DMS53 treated with DMSO at 0.1 percent for 48 hours (cell line): ENCODE measurements at regions not wholly inside any gene's neighbourhood (a gene's known extent, or its start where the extent isn't known, plus 50 kb on each side); places are given as distances from the start of the nearest gene placed in this dataset.

Experiments
- DNase-seq: peaks from one replicate; lab custom pipeline; 2025; ENCODE audit not compliant: unreplicated experiment; lab: John Stamatoyannopoulos, UW

DNA sequence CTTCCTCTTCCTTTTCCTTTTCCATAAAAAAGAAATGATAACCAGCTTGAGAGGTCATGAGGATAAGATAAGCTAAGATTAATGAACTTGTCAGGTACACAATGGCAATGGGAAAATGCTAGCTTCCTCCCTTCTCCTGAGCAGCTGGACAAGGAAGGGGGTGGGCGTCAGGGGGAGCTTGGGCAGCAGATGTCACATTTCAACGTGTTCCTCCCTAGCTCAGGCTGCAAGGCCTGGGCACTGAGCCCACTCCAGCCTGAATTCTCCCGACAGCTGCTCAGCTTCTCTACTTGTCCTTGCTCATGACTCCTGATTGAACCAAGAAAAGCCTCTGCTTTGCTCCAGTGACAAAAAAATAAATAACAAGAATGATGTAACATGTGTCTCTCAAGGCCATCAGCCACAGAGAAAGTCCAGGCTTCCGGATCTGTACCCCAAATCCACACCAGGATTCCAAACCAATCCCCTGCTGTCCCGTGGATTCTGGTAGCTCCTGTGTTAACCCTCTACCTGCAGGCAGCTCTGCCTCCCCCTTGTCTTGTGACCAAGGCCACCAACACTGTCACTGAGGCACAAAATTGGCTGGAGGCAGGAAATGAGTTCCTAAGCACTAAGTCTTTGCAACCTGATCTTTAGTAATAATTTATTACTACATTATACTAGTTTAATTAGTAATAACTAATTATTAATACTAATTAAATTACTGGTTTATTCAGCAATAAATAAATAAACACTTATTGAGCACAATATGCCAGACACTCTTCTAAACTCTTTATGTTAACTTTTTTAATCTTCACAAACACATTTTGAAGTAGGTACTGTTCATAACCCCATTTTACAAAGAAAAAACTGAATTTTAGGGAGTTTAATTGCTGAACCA is 146.5 kb downstream of the CCDC34 start:
- no peak for DNase-seq

DNA sequence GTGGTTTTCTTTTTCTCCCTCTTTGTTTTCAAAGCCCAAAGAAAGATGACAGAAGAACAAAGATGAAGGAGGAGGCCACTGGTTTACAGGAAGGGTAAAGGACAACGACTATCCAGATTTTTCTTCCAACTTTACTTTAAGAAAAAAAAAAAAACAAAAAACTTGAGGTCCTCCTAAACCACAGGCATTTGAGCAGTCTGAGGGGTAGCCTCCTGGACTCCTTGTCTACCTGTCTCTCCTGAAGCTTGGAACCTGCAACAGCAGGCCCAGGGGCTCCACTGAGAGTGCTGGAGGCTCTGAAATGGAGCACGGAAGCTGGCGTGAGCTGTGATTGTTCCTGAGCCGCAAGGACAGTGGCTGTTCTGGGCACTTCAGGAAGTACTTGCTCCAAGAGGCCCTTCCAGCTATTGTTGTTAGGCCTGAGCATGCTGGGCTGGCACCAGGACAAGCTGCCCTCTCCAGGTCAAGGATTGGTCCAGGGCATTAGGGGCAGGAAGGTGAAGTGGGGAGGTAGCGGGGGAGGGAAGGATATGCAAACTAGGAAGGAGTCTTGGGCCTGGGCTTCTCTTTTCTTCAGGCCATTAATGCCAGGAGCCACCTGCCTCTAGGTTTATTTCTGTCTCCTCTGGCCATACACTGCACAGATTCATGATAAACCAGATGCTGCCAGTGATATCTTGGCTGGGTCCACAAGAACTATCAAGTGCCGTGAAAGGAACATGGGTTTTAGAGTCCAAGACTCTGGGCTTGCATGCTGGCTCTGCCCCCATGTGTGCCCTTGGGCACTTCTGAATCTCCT is 147.3 kb downstream of the CCDC34 start:
- peak; percentile 62 for DNase-seq

DNA sequence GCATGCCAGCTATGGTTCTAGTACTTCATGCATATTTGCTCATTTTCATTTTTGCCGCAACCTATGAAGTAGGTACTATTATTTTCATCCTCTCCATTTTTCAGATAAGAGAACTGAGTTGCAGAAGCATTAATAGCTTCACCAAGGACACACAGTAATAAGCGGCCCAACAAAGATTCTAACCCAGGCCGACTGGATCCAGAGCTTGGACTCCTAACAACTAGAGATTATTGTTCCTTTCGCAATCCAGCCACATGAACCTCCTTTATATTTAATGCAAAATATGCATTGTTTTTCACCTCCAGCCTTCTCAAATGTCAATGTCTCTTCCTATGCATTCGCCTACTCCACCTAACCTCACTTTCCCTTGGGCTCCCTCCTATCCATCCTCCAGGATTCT is 148.3 kb downstream of the CCDC34 start:
- DNase-seq = no peak

DNA sequence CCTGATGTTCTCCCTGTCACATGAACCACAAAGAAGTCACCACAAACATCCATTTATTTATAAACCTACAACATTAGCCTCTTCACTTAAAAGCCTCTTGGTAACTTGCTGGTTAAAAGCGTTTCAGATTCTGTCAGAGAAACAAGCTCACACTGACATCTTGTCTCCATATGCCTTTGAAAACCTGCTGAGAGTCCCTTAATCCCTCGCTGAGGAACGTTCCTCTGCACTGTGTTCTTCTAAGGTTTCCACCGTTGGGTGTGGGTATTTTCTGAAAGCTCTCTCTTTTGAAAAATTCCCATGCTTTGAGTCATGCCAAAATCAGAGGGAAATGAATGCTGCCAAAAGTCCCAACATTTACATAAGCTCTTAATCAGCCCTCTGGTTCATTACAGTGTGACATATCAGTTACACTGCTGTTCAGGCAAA is 149.8 kb downstream of the CCDC34 start:
- no peak for DNase-seq

DNA sequence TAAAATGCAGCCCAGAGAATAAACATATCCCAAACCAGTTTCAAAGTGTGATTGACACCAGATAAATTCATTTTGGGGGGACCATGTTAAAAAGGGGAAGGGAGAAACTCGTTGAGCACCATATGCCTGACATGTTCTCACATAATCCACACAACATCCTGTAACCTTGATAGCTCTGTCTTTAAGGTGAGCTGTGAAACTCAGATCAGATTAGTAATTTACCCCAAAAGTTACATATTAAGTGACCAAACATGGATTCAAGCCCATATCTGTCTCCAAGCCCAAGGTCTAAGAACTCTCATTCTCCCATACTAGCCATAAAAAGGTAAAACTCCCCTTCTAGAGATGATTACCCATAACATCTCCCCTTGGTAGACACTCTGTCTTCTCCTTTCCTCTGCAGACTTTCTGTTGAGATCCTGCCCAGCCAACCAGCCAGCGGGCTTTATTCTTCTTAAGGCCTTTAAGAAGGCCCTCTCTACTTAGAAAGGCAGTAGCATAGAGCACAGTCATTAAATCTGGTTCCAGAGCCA is 150.7 kb downstream of the CCDC34 start:
- DNase-seq = no peak

DNA sequence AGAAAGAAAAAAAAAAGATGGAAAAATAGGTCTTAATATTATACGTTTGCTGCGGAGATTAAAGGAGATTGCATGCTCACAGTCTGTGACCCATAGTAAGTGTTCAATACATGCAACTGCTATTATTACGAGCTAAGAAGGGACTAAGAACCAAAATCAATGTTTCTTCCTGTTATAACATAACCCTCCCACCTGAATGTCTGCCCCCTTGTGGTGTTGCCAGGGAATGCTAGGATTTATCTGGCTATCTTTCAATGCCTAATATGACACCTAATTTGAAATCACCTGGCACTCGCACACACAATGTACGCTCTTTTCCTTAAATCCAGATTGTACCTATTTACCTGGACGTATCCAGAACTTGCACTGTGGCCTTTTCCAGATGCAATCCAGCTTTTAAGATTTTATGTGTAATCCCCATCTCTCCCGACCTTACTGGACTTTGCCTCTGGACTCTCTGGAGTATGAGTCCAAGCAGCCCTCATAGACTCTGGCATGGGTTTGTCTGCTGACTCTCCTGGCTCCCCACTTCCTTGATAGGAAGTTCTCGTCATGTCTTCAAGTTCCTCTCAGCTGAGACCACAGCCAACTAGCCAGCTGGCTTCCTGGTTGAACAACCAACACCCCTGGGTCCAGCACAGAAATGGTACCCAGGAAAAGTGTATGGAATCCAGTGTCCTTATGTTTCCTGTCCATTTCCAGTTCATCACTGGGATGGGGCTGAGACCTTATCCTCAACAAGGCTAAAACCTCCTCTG is 151.5 kb downstream of the CCDC34 start:
- no peak for DNase-seq

DNA sequence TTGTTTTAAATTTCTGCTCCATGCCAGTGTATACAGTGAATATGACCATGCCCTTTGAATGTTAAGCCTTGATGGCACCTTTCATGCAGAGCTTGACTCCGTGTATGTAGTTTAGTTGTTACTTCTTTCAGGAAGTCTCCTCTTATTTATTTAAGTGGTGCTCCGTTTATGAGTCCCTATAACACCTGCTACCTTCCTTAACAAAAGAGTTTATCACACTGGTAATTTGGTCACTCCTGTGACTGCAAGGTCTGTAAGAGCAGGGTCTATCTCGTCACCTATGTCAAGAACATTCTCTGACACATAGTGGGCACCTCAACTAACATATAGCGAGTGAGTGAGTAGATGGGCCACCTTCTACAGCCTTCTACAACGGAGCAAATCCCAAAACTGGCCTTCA is 152.5 kb downstream of the CCDC34 start:
- DNase-seq = no peak

DNA sequence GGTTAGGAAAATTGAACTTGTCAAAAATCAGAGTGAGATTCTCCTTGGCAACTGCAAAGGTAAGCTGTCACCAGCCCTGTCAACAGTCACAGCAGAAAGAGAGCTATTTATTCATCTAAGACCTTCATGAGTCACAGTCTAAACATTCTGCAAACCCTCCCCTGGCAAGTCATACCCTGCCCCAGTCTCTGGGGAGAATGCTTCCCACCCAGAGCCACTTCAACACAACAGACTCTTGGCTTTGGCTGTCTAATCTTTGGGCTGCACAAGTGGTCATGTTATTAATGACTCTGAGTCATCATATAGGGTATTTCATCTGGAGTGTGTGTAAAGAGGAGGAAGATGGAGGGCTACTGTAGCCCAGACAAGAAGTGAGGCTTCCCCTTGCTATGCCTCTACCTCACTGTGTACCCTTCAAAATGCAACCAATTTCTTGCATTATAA is 153.4 kb downstream of the CCDC34 start:
- DNase-seq = peak; percentile 79

DNA sequence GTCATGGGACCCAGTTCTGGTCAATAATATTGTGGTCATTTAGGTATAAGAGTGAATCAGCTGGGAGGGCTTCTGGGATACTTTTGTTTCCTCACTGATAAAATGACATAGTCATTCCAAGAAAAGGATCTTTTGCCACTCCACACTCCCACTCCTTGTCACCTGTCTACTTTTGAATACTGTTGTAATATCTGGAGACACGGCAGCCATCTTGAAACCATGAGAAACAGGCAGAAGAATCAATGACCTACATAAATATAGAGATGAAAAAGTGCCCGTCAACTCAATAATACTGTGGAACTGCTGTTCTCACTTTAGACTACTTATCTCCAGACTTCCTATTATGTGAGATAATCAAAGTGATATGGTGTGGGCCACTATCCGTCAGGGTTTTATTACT is 154.2 kb downstream of the CCDC34 start:
- no peak for DNase-seq

DNA sequence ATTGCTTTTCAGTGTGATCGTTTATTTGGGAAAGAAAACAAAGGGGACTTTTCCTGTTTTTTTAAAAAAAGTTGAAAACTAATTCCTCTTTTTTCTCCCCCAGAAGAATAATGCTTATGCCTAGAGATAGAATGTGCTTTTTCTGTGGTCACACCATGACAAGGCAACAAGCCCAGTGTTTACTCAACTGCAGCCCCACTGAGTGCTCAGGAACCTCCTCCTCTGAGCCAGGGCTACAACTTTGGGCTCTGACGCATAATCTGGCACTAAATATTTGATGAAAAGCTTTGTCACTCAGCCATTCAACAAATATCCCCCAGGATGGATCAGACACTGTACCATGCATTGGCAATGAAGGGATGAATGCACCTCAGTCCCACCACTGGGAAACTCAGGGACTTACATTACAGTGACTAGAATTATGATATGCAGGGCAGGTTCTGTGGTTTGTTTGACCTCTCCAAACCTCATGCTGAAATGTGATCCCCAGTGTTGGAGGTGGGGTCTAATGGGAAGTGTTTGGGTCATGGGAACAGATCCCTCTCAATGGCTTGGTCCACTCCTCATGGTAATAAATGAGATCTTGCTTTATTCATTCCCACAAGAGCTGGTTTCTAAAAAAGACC is 155.9 kb downstream of the CCDC34 start:
- no peak for DNase-seq

DNA sequence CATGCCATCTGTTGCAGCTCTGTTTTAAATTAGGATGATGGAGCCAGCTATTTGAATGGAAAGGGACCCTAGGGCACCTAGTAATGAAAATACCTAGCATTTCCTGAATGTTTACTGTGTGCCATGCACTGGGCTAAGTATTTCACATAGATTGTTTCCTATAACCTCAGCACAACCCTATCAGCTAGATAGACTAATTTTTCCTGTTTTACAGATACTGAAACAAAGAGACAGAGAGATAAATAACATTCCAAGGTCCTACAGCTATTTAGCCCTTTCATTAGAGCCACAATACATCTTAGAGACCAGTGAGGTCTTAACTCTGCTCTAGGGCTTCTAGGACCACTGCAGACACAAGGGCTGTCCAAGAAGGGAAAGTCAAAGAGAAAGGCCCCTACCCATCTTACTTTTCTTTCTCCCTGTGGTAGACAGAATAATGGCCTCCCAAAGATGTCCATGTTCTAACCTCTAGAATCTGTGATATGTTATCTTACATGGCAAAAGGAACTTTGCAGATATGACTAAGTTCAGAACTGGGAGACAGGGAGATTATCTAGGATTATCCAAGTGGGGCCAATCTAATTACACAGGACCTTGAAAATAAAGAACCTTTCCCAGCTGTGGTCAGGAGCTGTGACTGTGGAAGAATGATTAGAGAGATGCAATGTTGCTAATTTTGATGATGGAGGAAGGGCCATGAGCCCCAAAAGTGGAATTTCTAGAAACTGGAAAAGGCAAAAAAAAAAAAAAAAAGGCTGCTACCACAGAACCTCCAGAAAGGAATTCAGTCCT is 157.0 kb downstream of the CCDC34 start:
- DNase-seq = no peak

DNA sequence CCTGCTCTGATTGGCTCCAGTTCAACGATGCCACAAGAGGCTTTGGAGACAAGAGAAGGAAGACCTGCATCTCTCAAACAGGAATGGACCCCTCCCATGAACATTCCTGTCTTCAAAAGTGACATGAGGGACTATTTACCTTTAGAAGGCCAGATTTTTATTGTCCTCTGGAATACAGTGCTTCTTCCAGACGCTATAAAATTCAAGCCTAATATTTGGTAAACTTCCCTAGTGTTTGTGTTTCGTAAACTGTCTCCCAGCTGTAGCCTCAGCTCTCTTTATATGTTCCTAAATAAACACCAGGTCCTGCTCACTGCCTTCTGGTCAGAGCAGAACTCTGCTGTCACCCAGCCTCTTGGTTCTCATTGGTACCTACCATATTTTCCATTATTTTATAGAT is 157.8 kb downstream of the CCDC34 start:
- DNase-seq = no peak

DNA sequence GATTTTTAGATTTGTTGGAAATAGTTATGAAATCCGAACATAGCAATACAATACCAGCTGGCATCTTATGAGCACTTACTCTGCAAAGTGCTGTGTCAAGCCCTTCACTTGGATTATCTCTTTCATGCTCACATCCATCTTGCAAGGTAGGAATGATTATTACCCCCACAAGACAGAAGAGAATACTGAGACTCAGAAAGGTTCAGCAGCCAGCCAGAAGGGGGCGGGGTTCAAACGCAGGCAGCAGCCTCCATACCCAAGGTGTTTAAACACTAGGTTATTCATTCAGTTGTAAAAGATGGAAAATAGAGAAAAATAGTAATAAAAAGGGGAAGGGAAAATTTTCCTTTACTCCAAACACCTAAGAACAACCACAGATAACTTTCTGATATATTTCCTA is 158.5 kb downstream of the CCDC34 start:
- DNase-seq = no peak

DNA sequence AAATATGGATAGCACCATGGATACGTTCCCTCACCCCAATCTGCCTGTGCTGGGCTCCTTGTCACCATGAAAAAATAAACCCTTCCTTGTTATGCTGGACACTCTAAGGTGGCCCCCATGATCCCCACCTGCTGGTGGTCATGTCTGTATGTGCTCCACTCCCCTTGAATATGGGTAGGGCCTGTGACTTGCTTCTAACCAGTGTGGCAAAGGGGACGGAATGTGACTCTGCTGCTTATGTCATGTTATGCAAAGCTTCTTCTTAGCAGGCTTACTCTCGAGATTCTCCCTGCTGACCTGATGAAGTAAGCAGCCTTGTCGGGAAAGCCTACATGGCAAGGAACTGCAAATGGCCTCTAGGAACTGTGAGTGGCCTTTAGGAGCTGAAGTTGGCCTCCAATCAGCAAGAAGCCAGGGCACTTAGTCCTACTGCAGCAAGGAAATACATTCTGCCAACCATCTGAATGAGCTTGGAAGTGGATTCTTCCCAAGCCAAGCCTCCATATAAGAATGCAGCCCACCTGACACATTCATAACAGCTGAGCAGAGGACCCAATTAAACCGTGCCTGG is 159.9 kb downstream of the CCDC34 start:
- no peak for DNase-seq

DNA sequence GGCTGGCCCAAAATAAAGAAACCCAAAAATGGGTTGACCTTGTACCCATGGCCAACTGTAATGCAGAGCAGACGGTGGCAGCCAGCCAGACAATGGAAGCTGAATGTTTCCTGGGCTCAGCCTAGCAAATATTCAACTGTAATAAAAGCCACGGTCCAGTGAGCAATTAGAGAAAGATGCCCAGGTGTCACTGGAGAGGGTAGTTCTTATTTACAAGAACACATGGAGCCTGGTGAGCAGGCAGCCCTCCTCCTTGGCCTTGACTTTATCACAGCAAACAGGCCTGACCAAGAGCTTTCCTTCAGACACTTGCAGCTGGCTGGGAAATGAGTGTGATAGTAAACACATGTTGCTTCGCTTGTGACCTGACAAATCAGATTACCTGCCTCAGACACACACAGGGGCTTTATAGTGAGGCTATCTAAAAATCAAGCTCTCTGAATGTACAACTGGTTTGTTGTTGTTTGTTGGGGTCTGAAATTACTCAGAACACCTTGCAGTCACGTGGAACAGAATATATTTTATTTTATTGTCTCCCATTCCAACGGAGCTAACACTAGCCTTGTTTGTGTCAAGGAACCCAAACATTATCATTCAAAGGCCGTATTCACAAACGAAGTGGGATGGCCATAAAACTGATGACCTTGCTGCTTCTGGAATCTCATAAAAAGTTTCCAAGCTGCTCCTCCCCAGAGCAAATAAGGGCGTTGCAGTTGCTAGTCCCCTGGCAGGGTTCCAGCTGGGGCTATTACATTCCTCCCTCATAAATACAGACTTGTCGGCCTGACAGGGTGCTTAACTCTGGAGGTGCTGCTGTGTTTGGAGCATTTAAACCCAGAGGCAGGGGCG is 161.1 kb downstream of the BBOX1 start:
- DNase-seq = peak; percentile 72

DNA sequence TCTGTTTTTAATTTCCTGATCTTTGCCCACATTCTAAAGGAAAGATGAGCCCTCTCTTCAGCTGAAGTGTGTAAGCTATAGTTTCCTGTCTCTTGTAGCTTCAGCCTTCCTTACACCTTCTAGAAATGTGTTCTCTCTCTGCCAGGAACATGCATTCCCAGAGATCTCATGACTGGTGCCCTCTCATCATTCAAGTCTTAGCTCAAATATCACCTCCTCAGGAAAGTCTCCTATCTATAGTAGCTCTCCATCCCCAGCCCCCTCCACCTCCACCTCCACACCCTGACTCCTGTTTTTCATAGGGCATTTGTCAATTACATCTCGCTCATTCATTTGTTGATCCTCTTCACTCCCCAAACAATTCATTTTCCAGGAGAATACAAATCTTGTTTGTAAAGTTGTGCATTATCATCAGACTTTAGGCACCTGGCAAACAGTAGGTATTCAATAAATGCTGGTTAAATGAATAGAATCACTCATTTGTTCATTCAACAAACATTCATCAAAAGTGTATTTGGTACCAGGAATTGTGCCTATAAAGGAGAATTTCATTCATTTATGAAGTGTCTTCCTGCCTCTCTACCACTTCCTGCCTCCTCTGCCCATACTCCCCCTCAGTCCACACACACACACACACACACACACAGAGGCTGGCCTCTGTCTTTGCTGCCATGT is 160.3 kb downstream of the BBOX1 start:
- no peak for DNase-seq

DNA sequence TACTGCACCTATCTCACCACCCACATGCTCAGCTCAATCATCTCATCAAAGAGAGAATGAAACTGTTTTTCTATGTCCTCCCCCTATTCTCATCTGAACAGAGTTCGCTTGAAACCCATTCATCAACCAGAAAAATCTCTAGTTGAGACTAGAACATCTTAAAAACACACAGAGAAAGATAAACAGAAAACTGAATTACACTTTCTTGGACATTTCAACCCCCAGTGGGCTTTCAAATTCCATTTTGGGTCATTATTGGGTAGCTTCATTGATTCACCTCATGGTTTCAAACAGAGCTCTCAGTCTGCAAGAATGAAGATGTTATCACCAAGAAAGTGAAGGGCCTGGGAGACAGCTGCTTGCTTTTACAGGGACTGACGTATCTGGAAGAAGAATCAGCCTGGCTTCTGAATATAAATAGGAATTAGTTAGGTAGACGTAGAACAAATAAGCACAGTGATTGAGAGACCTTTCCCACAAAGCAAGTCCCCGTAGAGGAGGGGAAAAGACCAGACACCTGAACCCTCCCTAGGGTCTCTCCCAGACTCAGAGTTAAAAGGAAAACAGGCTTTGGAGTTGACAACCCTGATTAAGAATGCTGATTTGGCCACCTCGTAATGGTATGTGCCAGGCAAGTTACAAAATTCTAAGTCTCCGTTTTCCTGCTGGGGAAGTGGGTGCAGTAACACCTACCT is 155.7 kb downstream of the BBOX1 start:
- DNase-seq = no peak

DNA sequence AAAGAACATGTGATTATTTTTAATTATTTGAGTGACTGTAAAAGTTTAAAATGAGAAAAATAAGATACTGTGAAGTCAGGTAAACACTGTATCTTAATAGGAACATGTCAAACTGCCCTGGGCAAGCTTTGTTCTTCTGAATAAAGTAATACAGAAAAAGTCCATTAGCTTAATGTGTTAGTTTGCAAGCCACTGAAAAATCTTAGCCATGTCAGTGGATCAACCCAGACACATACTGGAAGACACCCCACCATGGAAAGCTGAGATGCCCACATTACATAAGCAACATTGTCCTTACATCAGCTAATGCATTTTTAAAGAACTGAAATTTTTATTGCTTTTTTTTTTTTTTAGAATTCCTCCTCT is 155.2 kb downstream of the BBOX1 start:
- DNase-seq = no peak
